OCI-LY3 (cell line): ENCODE measurements at regions not wholly inside any gene's neighbourhood (a gene's known extent, or its start where the extent isn't known, plus 50 kb on each side); places are given as distances from the start of the nearest gene placed in this dataset.

Experiments used
- H2AFZ ChIP-seq: fragments of 200-600, 300-600 bp; shearing (Covaris generic); 2 replicates; pipeline ENCODE4 v1.6.0; 2014; ENCODE audit warnings: antibody characterized with exemption, low read depth, low read length
- H3K27ac ChIP-seq: fragments of 200-600, 300-600 bp; sonication (generic); 2 replicates; pipeline ENCODE4 v1.5.1; 2014; ENCODE audit warnings: mild to moderate bottlenecking, low read length, moderate library complexity, mixed read lengths
- H3K27me3 ChIP-seq: fragments of 200-600, 300-600 bp; sonication (generic); 2 replicates; pipeline ENCODE4 v1.6.1; 2014; ENCODE audit warnings: low read depth, low read length, mixed read lengths
- H3K36me3 ChIP-seq: fragments of 200-600, 300-600 bp; sonication (generic); replicated peaks from 2 replicates; pipeline ENCODE3; 2014; ENCODE audit warnings: low read depth, low read length, mixed read lengths
- H3K4me1 ChIP-seq: fragments of 300-600, 200-600 bp; sonication (generic); 2 replicates; pipeline ENCODE4 v1.6.1; 2014; ENCODE audit warnings: low read length, mixed read lengths
- H3K4me2 ChIP-seq: fragments of 200-600, 300-600 bp; sonication (generic); 2 replicates; pipeline ENCODE4 v1.6.1; 2014; ENCODE audit warnings: low read length, mixed read lengths
- H3K4me3 ChIP-seq: fragments of 300-600, 200-600 bp; sonication (generic); 2 replicates; pipeline ENCODE4 v1.5.1; 2014; ENCODE audit warnings: antibody characterized with exemption, mild to moderate bottlenecking, low read length, moderate library complexity
- H3K79me2 ChIP-seq: fragments of 300-600, 200-600 bp; shearing (Covaris generic); 2 replicates; pipeline ENCODE4 v1.6.1; 2014; ENCODE audit warnings: mild to moderate bottlenecking, low read length, mixed read lengths
- H3K9ac ChIP-seq: fragments of 300-600, 200-600 bp; shearing (Covaris generic); 2 replicates; pipeline ENCODE4 v1.6.0; 2014; ENCODE audit warnings: mild to moderate bottlenecking, low read length, moderate library complexity
- H3K9me3 ChIP-seq: fragments of 200-600, 300-600 bp; shearing (Covaris generic); 2 replicates; pipeline ENCODE4 v1.6.1; 2014; ENCODE audit warnings: low read length, mixed read lengths; ENCODE audit not compliant: insufficient read depth
- H4K20me1 ChIP-seq: fragments of 200-600, 300-600 bp; sonication (generic); 2 replicates; pipeline ENCODE4 v1.6.1; 2016; ENCODE audit warnings: low read length, mixed read lengths; ENCODE audit not compliant: insufficient read depth
- CTCF ChIP-seq: fragments of 200-600, 300-600 bp; sonication (generic); IDR thresholded peaks from 2 replicates; pipeline ENCODE4 v1.5.1; 2014; ENCODE audit warnings: antibody characterized with exemption, low read length, low read depth
- EZH2phosphoT487 ChIP-seq: fragments of 200-600 bp; shearing (Covaris generic); IDR thresholded peaks from 2 replicates; pipeline ENCODE4 v1.6.1; 2018; ENCODE audit warnings: antibody characterized with exemption, mixed run types, low read depth

DNA sequence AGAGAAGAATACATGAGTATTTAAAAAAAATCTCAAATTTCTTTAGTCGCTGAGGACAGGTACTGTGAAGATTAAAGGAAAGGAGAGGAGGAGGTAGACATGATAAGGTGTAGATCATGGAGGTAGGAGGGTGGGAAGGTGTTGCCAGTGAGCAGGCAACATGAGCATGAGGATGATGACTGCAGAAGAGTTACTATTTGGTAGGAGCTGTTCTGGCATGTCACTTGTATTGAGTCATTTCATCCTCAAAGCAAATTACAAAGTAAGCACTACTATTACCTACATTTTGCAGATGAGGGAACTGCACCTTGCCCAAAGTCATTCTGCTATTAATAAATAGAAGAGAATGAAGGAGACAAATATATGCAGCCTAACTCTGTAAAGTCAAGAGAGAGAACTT is 435.8 kb upstream of the KLF12 start:
- Histone ChIP-seq H3K79me2 (no peaks in the 10 kb centered on the region), H2AFZ (no peak overlapping the region), H3K9me3 (no peaks in the 10 kb centered on the region), H3K36me3 (no peaks in the 10 kb centered on the region), H4K20me1 (no peaks in the 10 kb centered on the region), H3K4me3 (no peak overlapping the region), H3K4me2 (no peak overlapping the region), H3K27ac (no peak overlapping the region), H3K27me3 (no peaks in the 10 kb centered on the region), H3K9ac (no peak overlapping the region), H3K4me1 (no peaks in the 10 kb centered on the region)
- TF ChIP-seq CTCF (no peak), EZH2phosphoT487 (no peak)

DNA sequence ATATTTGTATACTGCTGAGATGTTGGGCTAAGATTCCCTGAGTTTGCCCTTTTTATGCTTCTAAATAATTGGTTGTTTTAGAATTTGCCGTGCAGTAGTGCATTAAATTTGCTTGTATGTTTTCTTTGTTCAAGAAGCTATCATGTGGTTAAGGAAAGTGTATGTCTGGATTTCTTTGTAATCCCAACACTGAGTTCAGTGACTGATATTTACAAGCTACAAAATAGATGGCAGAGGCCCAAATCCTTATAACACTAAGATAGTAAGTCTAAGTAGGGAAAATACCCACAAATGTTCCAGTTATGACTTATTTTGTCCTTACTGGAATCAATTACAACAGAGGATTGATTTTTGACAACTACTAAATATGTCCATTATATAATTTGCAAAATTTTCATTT is 435.0 kb upstream of the KLF12 start:
- H3K4me2 ChIP-seq, result no peak overlapping the region
- TF ChIP-seq CTCF, result no peak
- TF ChIP-seq EZH2phosphoT487, result no peak

GRCh38 chr13:74567485-74567884 is 433.3 kb upstream of the KLF12 start:
- H3K4me2 ChIP-seq, result no peak overlapping the region
- H3K9ac ChIP-seq, result no peak overlapping the region
- TF ChIP-seq CTCF, result no peak
- TF ChIP-seq EZH2phosphoT487, result no peak
- no peaks in the 10 kb centered on the region for H3K36me3 ChIP-seq
- H3K27ac ChIP-seq, result no peak overlapping the region
- H3K4me3 ChIP-seq, result no peak overlapping the region
- H3K27me3 ChIP-seq, result no peaks in the 10 kb centered on the region
- no peaks in the 10 kb centered on the region for H3K4me1 ChIP-seq
- H3K9me3 ChIP-seq, result no peaks in the 10 kb centered on the region
- H4K20me1 ChIP-seq, result no peaks in the 10 kb centered on the region
- no peaks in the 10 kb centered on the region for H3K79me2 ChIP-seq
- H2AFZ ChIP-seq, result no peak overlapping the region

More for the DNA sequence above, 435.0 kb upstream of the KLF12 start:
- Histone ChIP-seq H4K20me1 (no peaks in the 10 kb centered on the region), H2AFZ (no peak overlapping the region), H3K79me2 (no peaks in the 10 kb centered on the region), H3K9me3 (no peaks in the 10 kb centered on the region), H3K4me3 (no peak overlapping the region), H3K27me3 (no peaks in the 10 kb centered on the region), H3K27ac (no peak overlapping the region), H3K4me1 (no peaks in the 10 kb centered on the region), H3K36me3 (no peaks in the 10 kb centered on the region), H3K9ac (no peak overlapping the region)

- TF ChIP-seq EZH2phosphoT487 (no peak), CTCF (no peak)
- H3K4me2 ChIP-seq, result no peak overlapping the region
- H3K27ac ChIP-seq, result no peak overlapping the region
- H3K4me3 ChIP-seq, result no peak overlapping the region
- H4K20me1 ChIP-seq, result no peaks in the 10 kb centered on the region
- H2AFZ ChIP-seq, result no peak overlapping the region
- H3K4me1 ChIP-seq, result peaks cover 6% of the 10 kb centered on the region
- H3K9ac ChIP-seq, result no peak overlapping the region
- H3K9me3 ChIP-seq, result no peaks in the 10 kb centered on the region
- H3K27me3 ChIP-seq, result no peaks in the 10 kb centered on the region
- H3K79me2 ChIP-seq, result no peaks in the 10 kb centered on the region
- no peaks in the 10 kb centered on the region for H3K36me3 ChIP-seq
Measured at GRCh38 chr13:74562381-74562780, 428.2 kb upstream of the KLF12 start.
